Hepatic stellate cell (primary cell): ENCODE measurements at regions not wholly inside any gene's neighbourhood (a gene's known extent, or its start where the extent isn't known, plus 50 kb on each side); places are given as distances from the start of the nearest gene placed in this dataset.

Experiments used
- DNase-seq: peaks from one replicate; pipeline ENCODE4 v3.0.0; 2011; ENCODE audit warnings: low spot score

- no peak for DNase-seq
Measured at GRCh38 chr9:515665-516064, 301.0 kb downstream of the DOCK8 start.

DNA sequence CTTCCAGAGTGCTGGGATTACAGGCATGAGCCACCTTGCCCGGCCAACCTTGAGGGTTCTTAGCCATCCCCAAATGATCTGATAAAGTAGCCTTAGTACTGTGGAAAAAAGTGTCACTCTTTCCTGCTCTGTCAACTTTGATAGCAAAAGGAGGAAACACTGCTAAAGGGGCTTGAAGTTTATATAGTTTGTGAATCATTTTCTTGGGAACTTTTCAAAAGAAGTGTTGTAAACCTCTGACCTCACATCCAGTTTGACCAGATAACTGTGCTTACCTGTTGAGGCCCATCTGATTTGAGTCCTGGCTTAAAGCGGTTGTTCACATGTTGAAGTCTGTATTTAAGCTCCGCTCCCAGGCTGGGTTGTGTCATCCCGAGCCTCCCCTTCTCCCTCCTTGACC is 303.3 kb downstream of the DOCK8 start:
- no peak for DNase-seq

DNA sequence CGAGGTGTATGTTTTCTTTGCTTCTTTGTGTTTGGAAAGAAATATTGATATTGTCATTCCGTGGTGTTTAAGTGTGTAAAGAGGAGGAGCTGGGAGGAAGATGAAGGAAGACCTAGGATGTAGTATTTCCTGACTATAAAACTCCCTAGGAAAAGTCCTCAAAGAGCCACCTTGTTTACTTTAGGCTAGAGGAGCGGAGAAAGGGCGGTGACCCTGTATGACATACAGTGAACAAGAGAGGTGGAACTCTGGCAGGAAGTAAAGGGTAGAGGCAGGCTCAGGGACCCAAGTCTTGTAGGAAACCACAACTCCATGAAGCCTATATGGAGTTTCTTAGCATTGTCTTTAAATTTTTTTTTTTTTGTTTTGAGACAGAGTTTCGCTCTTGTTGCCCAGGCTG is 303.9 kb downstream of the DOCK8 start:
- no peak for DNase-seq

GRCh38 chr9:519579-519978 is 304.9 kb downstream of the DOCK8 start:
- no peak for DNase-seq

DNA sequence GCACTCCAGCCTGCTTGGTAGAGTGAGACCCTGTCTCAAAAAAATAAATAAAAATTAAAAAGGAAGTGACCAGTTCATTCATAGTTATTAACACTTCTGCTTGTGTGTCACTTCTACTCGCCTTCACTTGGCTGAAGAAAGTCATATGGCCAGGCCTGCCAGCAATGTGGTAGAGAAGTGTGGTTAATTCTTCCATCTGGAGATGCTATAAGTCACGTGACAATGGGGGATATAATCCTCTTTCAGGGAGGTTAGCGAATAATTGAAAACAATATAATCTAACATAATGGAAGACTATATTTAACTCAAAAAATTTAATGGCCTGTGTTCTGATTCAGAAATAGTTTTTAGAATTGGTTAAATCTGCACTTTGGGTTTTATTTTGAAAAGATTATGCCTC is 305.6 kb downstream of the DOCK8 start:
- no peak for DNase-seq

- DNase-seq = no peak
Measured at GRCh38 chr9:522190-522589, 307.5 kb downstream of the DOCK8 start.

DNA sequence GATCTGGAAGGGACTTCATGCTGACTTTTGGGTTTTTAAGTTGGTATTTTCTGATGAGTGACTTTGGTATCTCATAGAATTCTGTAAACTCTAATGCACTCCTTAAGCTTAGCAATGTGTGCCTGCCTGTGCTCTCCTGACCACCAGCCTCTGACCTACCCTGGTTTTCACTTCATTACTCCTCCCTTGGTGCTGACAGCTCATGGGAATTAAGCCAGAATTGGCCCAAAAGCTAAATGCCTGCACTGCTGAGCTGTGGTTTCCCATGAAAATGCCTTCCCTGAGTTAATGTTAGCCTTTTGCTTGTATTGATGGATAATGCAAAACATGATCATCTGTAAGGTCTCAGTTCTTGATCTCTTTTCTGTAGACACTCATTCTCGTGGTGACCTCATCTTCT is 308.0 kb downstream of the DOCK8 start:
- no peak for DNase-seq

- DNase-seq = no peak
Measured at GRCh38 chr9:523444-523843, 308.8 kb downstream of the DOCK8 start.

DNA sequence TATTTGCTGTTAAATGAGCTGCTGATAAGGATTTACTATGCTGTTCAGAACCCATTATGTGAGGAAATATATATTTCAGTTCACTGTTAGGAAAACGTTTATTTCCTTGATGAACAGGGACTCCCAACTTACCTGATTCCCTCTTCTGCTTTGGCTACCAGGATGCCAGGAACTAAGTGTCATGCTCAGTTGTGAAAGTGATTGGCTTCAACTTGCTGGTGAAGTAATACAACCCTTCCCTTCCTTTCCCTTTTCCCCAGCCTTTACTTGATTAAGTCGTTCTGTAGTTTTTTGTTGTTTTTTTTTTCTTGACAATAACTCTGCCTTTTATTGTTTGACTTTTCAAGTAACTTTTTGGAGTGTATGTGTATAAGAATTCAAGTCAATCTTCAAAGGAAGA is 309.3 kb downstream of the DOCK8 start:
- no peak for DNase-seq

DNA sequence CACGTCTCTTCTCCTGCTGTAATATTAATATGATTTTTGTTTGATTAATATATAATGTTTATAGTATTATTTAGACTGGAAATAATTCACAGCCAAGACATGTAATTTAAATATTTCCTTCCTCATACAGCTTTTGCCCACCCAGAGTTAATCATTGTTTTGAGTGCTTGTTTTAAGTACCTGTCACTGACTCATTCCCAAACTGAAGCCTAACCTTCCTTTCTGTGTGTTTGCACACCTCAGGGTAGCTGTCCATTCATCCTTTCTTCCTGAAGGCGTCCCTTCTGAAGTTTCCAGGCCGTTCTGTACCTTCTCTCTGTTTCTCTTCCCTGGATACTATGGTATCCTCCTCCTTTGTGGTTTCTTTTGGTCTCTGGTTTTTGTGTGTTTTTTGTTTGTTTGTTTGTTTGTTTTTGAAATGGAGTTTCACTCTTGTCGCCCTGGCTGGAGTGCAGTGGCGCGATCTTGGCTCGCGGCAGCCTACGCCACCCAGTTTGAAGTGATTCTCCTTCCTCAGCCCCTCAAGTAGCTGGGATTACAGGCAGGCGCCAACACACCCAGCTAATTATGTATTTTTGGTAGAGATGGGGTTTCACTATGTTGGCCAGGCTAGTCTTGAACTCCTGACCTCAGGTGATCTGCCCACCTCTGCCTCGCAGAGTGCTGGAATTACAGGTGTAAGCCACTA is 312.4 kb downstream of the DOCK8 start:
- DNase-seq = no peak

DNA sequence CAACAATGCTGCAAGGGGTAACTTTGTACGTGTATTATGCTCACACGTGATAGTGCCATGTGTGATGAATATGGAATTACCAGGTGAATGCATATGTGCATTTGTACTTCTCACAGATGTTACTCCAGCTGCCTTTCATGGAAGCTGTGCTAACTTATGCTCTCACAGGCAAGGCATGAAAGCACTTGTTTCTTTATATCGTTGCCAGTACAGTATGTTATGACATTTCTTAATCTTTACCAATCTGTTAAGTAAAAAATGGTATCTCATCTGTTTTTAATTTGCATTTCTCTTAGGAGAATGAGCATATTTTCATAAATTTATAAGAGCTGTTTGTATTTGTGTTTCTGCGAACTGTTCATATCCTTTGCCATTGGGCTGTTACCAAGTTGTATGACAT is 311.8 kb upstream of the DMRT1 start:
- no peak for DNase-seq

GRCh38 chr9:530681-531080 is 310.8 kb upstream of the DMRT1 start:
- DNase-seq = no peak

- DNase-seq = no peak
Measured at GRCh38 chr9:532707-533106, 308.8 kb upstream of the DMRT1 start.

DNA sequence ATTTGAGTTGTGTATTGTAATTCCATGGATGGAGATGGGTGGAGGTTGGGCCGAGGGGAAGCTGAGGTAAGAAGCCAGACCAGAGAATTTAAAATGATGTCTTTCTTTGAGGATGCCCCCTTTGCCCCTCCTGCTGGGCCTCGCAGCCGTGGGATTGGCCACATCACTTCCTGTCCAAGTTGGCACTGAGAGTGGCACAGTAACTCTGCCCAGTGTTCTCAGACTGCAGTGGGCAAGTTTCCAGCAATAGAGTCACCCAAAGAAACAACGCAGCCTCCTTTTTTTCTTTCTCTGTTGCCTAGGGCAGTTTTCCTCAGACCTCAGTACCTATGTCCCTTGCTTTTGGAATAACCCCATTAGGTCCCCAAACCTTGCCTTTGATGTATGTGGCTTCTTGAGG is 306.6 kb upstream of the DMRT1 start:
- DNase-seq = no peak

GRCh38 chr9:535356-535755 is 306.1 kb upstream of the DMRT1 start:
- no peak for DNase-seq

DNA sequence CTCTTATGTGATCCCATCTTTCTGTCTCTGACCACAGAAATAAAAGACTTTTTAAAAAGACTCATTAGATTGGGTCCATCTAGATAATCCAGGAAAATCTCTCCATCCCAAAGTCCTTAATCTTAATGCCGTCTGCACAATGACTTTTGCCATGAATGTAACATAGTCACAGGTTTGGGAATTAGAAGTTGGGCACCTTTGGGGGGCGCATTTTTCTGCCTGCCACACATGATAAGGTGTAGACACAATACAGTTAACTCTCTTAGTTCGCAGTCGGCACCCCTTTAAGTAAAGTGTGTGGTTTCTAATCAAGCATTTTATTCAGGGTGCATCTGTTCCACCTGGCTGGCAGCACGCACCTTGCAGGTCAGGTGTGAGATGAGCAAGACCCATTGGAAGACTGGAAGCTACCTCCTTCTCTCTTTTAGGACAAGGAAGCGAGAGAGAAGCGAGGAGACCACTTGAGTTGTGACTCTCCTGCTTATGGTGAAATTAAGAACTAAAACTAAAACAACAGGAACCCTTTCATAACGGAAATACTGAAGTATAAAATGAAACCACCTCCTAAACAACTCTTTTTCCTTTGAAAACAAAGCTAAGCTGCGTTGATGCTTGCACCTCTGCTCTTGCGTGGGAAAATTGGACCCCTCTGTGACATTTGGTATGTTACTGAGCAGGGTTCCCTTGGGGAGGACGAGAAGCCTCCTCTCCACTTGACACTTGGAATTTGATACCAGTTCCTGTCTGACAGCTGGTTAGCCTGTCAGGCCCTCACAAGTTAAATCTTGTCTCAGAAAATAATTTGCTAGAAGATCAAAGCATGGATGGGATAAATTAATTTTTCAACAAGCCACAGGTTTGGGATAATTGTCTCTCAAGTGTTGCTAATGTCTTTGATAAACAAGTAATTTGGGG is 304.6 kb upstream of the DMRT1 start:
- no peak for DNase-seq

DNA sequence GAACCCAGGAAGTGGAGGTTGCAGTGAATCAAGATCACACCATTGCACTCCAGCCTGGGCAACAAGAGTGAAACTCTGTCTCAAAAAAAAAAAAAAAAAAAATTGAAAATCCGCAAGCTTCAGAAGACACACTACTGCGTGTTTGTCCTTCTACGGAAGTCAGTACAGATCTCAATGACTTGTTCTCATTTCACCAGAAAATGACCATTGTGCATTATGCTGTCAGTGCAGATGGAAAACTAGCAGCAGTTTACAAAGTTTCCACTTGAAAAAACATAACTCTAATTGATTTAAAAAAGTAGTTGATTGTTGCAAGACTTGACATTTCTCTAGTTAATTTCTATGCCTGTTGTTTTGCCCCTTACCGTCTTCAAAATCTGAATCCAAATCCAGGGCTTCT is 298.0 kb upstream of the DMRT1 start:
- no peak for DNase-seq

- no peak for DNase-seq
Measured at GRCh38 chr9:545480-545879, 296.0 kb upstream of the DMRT1 start.

GRCh38 chr9:546235-546634 is 295.3 kb upstream of the DMRT1 start:
- no peak for DNase-seq

DNA sequence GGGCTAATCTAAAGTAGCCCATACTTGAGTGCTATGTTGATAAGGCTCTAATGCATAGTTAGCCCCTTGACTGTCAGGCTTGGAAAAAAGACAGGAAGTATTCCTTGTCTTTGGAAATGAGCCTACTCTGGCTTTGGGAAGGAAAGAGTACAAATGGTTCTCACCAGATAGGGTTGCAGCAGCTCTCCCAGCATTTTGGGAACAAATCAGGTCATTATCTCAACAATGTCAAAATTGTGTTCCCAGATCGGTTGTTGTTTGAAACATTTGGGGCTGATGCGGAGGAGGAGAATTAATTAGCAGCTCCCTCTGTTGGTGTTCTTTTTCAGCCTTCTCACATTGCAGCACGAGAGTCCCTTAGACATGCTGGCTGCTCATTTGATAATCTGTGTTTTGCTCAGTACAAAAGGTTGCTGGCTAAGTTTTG is 294.7 kb upstream of the DMRT1 start:
- DNase-seq = no peak

DNA sequence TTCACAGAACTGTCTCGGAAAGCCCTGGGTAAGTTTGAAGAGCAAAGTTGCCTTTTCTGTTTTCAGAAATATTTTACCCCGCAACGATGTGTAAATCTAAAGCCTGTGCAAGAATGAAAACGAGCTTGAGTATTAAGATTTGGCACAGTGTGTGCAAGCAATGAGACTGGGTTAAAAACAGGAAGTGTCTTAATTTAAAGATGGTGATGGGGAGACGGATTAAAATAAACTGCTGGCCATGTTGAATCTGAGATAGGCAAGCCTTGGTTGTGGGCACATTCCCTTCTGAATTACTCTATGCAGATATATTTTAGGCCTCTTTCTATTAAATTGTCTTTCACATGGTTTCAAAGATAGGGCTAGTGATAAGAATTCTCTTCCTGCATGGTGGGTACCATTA is 294.2 kb upstream of the DMRT1 start:
- DNase-seq = no peak

DNA sequence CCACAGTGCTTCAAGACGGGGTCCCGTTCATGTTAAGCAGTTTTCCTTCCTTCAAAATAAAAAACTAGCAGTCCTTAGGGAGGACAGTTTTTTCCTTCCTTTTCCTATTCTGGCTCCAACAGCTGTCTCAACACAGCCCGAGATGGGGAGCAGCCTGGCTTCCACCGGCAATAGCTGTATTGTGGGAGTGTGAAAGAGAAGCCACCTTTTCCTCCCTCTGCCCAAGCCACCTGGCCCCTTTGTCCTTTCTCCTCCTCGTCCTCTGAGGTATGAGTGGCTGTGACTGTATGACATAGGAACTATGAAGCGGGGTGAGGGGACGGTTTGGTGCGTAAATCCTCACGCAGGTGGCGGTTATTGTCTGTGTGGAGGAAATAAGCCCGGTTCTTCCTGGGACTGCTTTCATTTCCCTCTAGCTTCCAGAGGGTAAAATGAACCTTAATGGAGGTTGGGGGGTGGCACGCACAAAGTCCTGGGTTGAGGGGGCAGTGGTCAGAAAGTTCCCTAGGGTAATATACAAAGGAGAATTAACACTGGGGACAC is 292.0 kb upstream of the DMRT1 start:
- DNase-seq = no peak

- DNase-seq = no peak
Measured at GRCh38 chr9:550333-550732, 291.2 kb upstream of the DMRT1 start.
